ENCODE measurements at regions not wholly inside any gene's neighbourhood (a gene's known extent, or its start where the extent isn't known, plus 50 kb on each side); places are given as distances from the start of the nearest gene placed in this dataset.

DNA sequence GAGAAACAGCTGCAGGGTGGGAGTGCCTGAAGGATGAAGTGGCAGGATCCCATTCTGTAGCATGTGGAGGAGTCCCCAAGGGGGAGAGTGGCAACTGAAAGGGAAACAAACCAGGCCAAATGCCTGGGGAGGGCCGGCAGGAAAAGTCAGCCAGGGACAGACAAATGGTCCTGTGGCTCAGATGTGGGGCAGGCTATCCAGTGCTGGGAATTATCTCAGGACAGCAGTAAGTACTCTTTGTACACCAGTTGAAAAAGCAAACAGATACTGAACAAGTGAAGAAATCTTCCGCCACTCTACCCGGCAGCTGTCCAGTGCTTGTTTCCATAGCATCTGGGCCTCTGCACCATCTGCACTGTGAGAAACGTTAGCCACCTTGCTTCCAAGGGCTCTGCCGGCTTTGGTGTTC, 408.9 kb downstream of the LRATD1 start:
- intact Hi-C loops (cut with DNase I, micrococcal nuclease), result no loop called here
- no peaks in the 10 kb centered on the region for H3K9me3 ChIP-seq
- H3K4me1 ChIP-seq (ENCODE audit: low read depth), result no peaks in the 10 kb centered on the region
- peak; percentile 27 for ATAC-seq
- no peak overlapping the region for H3K4me3 ChIP-seq
- TF ChIP-seq CTCF (IDR thresholded peaks at IDR 0.05), result no peak
- DNase-seq, result no peak
- H3K36me3 ChIP-seq (ENCODE audit: low read depth), result no peaks in the 10 kb centered on the region

GRCh38 chr2:15042801-15043217, 410.3 kb downstream of the LRATD1 start:
- H3K9me3 ChIP-seq, result no peaks in the 10 kb centered on the region
- TF ChIP-seq CTCF (IDR thresholded peaks at IDR 0.05), result no peak

GRCh38 chr2:15043336-15044058, 411.0 kb downstream of the LRATD1 start:
- intact Hi-C loops (cut with DNase I, micrococcal nuclease), result no loop called here
- DNase-seq (no peak), ATAC-seq (no peak)
- Histone ChIP-seq H3K9me3 (no peaks in the 10 kb centered on the region), H3K4me1 (ENCODE audit: low read depth) (no peaks in the 10 kb centered on the region), H3K4me3 (no peak overlapping the region), H3K36me3 (ENCODE audit: low read depth) (no peaks in the 10 kb centered on the region)
- TF ChIP-seq CTCF (IDR thresholded peaks at IDR 0.05), result no peak

More at GRCh38 chr2:15042801-15043217, 410.3 kb downstream of the LRATD1 start:
- no peaks in the 10 kb centered on the region for H3K36me3 ChIP-seq (ENCODE audit: low read depth)
- H3K4me3 ChIP-seq, result no peak overlapping the region
- H3K4me1 ChIP-seq (ENCODE audit: low read depth), result no peaks in the 10 kb centered on the region
- peak; percentile 52 for ATAC-seq
- peak in 2 of 3 donors; percentile 39 to 53 for DNase-seq
- intact Hi-C loops (cut with DNase I, micrococcal nuclease), result no loop called here

DNA sequence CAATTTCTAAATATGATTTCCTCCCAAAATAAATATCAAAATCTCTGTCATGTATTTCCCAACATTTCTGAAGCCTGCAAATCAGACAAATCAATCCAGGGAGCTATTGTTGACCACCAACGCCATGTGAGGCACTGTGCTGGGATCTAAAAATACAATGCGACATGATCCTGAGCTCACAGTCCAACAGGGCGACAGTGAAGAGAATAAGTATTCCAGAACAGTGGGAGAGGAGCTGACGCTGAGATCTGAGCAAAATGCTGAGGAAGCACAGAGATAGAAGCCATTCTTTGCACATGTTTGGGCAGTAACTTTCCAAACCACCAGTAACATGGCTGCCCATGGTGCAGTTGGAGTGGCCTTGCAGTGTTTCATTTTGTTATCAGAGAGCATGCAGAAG, 412.5 kb downstream of the LRATD1 start:
- no peak for TF ChIP-seq CTCF (IDR thresholded peaks at IDR 0.05)
- no peaks in the 10 kb centered on the region for H3K36me3 ChIP-seq (ENCODE audit: low read depth)
- ATAC-seq, result no peak
- H3K4me3 ChIP-seq, result no peak overlapping the region
- intact Hi-C loops (cut with DNase I, micrococcal nuclease), result no loop called here
- H3K9me3 ChIP-seq, result no peaks in the 10 kb centered on the region
- H3K4me1 ChIP-seq (ENCODE audit: low read depth), result no peaks in the 10 kb centered on the region
- DNase-seq, result no peak

GRCh38 chr2:15047184-15047583, 414.7 kb downstream of the LRATD1 start:
- no peaks in the 10 kb centered on the region for H3K36me3 ChIP-seq (ENCODE audit: low read depth)
- no peak overlapping the region for H3K4me3 ChIP-seq
- DNase-seq, result no peak
- intact Hi-C loops (cut with DNase I, micrococcal nuclease), result no loop called here
- H3K9me3 ChIP-seq, result no peaks in the 10 kb centered on the region
- peak; percentile 6 for ATAC-seq
- H3K4me1 ChIP-seq (ENCODE audit: low read depth), result no peaks in the 10 kb centered on the region
- no peak for TF ChIP-seq CTCF (IDR thresholded peaks at IDR 0.05)

All from mucosa of descending colon (tissue), 3 donors.